Fibroblast of pulmonary artery (primary cell): ENCODE measurements at regions not wholly inside any gene's neighbourhood (a gene's known extent, or its start where the extent isn't known, plus 50 kb on each side); places are given as distances from the start of the nearest gene placed in this dataset.

ENCODE experiments used
- DNase-seq: peaks from one replicate; pipeline ENCODE4 v3.0.0-alpha.2; 2010; ENCODE audit warnings: low read depth
- H3K4me3 ChIP-seq: replicated peaks from 2 replicates; pipeline ENCODE4 v1.5.1; 2011; ENCODE audit warnings: low read depth, mild to moderate bottlenecking, control low read depth, low read length, moderate library complexity
- TF ChIP-seq, protein P1 (sequence below): IDR thresholded peaks from 2 replicates; pipeline ENCODE4 v1.5.1; 2011; ENCODE audit warnings: mild to moderate bottlenecking, control low read depth, low read length, inconsistent platforms; ENCODE audit errors: missing control alignments

DNA sequence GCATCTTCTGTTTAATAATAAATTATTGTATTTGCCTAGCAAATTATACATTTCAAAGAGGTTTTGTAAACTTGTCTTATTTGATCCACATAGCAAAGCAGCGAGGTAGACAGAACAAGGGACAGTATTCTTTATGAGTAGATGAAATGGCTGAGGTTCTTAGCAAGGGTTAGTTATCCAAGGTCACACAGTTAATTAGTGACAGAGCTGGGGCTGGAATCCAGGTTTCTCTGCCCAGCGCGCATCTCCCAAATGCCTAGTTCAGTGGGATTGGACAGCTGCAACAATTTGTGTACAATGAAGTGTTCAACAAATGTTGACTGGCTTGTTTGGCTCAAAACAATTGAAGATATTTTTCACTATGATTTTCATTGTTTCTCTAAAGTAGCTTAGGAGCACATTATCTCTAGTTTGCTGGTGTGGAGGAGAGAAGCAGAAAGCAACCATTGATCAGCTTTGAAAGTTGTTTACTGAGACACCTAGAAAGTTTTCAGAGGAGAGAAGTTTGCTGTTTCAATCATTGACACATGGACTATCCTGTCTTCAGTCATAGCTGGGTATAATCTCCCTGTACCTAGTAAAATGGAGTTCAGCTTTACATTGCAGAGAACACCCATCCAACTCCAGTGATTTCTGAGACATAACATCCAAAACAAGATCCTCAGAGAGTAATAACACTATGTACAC lies 270.6 kb downstream of the FAT3 start:
- no peak overlapping the region for H3K4me3 ChIP-seq
- no peak for DNase-seq
- TF ChIP-seq, protein P1, sequence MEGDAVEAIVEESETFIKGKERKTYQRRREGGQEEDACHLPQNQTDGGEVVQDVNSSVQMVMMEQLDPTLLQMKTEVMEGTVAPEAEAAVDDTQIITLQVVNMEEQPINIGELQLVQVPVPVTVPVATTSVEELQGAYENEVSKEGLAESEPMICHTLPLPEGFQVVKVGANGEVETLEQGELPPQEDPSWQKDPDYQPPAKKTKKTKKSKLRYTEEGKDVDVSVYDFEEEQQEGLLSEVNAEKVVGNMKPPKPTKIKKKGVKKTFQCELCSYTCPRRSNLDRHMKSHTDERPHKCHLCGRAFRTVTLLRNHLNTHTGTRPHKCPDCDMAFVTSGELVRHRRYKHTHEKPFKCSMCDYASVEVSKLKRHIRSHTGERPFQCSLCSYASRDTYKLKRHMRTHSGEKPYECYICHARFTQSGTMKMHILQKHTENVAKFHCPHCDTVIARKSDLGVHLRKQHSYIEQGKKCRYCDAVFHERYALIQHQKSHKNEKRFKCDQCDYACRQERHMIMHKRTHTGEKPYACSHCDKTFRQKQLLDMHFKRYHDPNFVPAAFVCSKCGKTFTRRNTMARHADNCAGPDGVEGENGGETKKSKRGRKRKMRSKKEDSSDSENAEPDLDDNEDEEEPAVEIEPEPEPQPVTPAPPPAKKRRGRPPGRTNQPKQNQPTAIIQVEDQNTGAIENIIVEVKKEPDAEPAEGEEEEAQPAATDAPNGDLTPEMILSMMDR, result no peak

DNA sequence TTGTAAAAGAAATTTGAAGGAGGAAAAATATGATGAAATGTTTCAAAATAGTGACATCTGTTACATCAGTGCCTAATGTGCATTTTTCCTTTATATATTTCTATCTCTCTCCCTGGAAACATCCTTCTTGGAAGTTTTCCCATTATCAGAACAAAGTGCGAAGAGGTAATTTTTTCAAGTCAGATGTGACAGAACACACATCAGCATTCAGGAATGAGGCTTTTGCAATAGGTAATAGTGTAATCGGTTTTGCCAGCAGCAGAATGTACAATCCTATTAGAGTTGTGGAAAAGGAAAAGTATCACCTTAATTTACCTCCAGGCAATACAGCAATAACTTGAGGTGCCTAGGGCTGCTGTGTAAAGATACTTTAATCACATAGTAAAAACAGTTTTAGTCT lies 275.8 kb downstream of the FAT3 start:
- no peak overlapping the region for H3K4me3 ChIP-seq
- TF ChIP-seq, protein P1, result no peak
- no peak for DNase-seq

DNA sequence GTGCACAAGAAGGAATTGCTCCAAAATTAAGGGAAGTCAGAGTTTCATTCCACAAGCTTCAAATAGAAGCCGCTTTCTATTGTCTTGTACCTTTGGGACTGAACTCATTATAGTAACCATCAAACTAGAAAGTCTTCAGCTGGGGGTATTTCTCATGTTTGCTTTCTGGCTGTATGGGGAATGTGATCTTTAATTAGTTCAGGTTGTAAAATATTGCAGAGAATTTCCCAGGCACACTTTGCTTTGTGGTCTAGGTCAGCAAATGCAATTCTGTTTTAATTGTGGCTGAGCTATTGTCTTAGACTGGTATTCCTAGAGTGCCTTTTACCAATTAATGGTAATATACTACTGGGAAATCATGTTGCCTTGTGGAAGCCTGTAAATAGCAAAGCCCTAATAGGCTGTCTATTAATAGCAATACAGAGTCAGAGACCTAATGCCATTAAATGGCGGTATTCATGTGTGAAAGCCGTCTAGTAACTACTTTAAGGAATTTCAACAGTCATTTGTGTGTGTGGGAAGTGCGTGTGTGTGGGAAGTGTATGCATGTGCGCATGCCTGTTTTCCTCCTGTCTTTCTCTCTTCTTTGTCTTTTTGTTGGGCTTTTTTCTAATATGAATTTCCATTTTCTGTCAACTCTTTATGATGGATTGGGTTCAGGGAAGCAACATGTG lies 276.6 kb downstream of the FAT3 start:
- H3K4me3 ChIP-seq, result no peak overlapping the region
- no peak for DNase-seq

DNA sequence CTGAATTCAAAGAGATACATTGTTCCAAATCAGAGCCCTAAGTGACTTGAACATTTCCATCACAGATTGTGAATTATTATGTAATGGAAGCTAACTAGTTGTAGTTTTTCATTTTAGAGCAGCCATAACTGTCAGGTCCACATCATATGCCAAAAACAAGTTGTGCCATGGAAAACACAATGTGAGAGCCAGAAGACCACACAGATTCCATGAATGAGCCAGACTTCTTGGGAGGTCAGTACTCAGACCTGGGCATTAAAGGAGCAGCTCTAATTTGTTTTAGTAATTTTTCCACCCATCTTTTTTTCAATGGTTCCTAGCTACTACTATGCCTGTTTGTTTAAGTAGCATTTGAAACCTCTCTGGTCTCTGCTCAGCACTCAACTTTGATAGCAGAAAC lies 279.4 kb downstream of the FAT3 start:
- TF ChIP-seq, protein P1, result no peak
- H3K4me3 ChIP-seq, result no peak overlapping the region
- DNase-seq, result no peak

More for the DNA sequence above, 276.6 kb downstream of the FAT3 start:
- TF ChIP-seq, protein P1, result no peak

DNA sequence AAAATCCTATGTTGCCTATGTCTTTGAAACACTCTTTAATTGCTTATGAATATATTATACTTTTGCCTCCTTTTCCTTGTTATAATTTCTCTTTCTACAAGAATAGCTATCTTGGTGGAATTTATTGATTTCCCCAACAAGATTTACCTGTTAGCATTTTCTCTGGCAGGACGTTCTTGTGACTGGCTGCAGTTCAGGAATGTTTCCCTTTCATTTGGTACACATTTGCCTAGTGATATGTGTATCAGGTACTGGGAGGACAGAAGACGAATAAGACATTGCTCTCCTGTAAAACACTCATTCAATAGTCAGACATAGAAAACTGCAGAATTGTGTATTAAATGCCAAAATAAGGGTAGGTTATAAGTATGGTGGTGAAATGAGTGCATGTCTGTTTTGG lies 279.9 kb downstream of the FAT3 start:
- TF ChIP-seq, protein P1, result no peak
- DNase-seq, result no peak
- H3K4me3 ChIP-seq, result no peak overlapping the region

DNA sequence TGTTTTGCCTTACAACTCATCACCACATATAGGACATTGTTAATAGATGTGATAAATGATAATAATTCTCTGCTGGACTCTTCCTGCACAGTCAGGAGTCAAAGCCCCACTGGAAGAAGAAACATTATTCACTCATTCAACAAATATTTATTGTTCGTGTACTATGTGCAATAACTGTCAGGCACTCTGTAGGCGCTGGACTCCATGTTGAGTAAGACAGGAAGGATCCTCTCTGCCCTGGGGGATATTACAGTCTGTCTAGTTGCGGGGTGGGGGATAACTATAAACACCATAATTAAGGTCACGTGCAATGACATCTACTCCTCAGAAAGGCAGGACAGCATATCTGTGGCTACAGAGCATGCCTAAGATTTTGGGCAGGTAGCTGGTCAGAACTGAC lies 281.1 kb downstream of the FAT3 start:
- TF ChIP-seq, protein P1, result no peak
- no peak overlapping the region for H3K4me3 ChIP-seq
- no peak for DNase-seq
